GM18861 (cell line): ENCODE measurements at regions not wholly inside any gene's neighbourhood (a gene's known extent, or its start where the extent isn't known, plus 50 kb on each side); places are given as distances from the start of the nearest gene placed in this dataset.
"Not testable (repeated sequence)": the region's sequence is repeated elsewhere in the genome, so short reads cannot be mapped to it uniquely, and the experiment has no call there.

Experiments
- ATAC-seq: cut with Tn5 transposase; IDR thresholded peaks from one replicate; pipeline ENCODE4 v1.9.1; 2021; ENCODE audit not compliant: unreplicated experiment

- ATAC-seq = not testable (repeated sequence)
These were observed 62.4 kb upstream of the GBA3 start for GRCh38 chr4:22630161-22630975.

GRCh38 chr4:22631167-22631566 is 61.6 kb upstream of the GBA3 start:
- ATAC-seq = not testable (repeated sequence)

GRCh38 chr4:22634541-22635181 is 58.1 kb upstream of the GBA3 start:
- no peak for ATAC-seq

GRCh38 chr4:22635182-22635549 is 57.6 kb upstream of the GBA3 start:
- not testable (repeated sequence) for ATAC-seq

DNA sequence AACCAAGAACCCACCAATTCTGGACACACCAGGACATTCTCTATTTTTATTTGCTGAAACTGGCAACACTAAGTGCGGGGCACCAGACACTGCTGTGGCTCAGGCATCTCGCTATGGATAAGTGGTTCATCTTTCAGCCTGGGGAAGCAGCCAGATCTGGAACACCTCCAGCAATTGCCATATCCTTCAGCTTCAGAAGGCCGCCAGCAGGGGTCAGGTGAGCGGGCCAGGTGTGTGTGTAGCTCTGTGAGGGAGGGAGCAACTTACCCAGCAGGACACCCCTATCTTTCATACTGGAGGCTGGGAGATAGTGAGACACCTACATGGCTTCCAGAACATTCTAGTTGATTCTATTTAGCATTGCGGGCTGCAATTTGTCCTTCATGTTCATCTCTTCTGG is 57.0 kb upstream of the GBA3 start:
- no peak for ATAC-seq

- no peak for ATAC-seq
These were observed 55.4 kb upstream of the GBA3 start for GRCh38 chr4:22637306-22637705.
